Stimulated activated effector memory CD8-positive, alpha-beta T cell treated with anti-CD3 and anti-CD28 coated beads, Interleukin-12 subunit alpha, Interleukin-12 subunit beta, amount 100 ng/mL, for 72 hours (primary cell): ENCODE measurements at regions not wholly inside any gene's neighbourhood (a gene's known extent, or its start where the extent isn't known, plus 50 kb on each side); places are given as distances from the start of the nearest gene placed in this dataset.

ENCODE experiments used
- ATAC-seq: fragments of 150-1000 bp; cut with Tn5 transposase; 2 replicates; pipeline ENCODE4 v1.10.0; 2021
- DNase-seq, 2 donors: peaks; one replicate each; pipeline ENCODE4 v3.0.0; 2021 to 2022; ENCODE audit warnings: low spot score in 2 of 2
- H3K27ac Mint-ChIP-seq: one replicate; pipeline ENCODE4 v1.8.0; 2022; ENCODE audit warnings: mild to moderate bottlenecking, mixed read lengths
- H3K36me3 Mint-ChIP-seq: one replicate; pipeline ENCODE4 v1.8.0; 2022; ENCODE audit warnings: mild to moderate bottlenecking, mixed read lengths
- H3K4me1 Mint-ChIP-seq: one replicate; pipeline ENCODE4 v1.8.0; 2022; ENCODE audit warnings: mixed read lengths
- H3K4me3 Mint-ChIP-seq: one replicate; pipeline ENCODE4 v1.8.0; 2022; ENCODE audit warnings: mild to moderate bottlenecking, mixed read lengths
- H3K9me3 Mint-ChIP-seq: one replicate; pipeline ENCODE4 v1.8.0; 2022; ENCODE audit warnings: mixed read lengths

DNA sequence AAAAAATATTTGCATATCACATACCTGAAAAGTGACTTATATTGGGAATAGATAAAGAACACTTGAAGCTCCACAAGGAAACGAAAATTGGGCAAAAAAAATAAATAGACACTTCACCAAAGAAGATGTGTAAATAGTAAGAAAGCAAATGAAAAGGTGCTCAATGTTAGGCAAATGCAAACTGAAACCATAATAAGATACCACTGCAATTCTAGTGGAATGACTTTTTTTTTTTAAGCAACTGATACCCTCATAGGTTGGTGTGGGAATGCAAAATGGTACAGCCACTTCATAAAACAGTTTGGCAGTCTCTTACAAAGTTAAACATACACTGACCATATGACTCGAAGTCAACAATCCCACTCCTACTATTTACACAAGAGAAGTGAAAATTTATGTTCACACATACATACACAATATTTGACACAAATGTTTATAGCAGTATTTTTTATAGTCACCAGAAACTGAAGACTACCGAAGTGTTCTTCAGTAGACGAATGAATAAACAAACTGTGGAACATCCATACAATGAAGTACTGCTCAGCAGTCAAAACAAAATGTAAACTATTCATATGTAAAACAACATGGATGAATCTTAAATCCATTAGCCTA, 176.3 kb downstream of the ZMAT3 start:
- DNase-seq (no peak), ATAC-seq (no peak)
- Mint-ChIP-seq H3K9me3 (peaks cover 3% of the 10 kb centered on the region), H3K4me1 (no peaks in the 10 kb centered on the region), H3K36me3 (no peaks in the 10 kb centered on the region), H3K27ac (no peak overlapping the region), H3K4me3 (no peak overlapping the region)
